A673 (cell line): ENCODE measurements at regions not wholly inside any gene's neighbourhood (a gene's known extent, or its start where the extent isn't known, plus 50 kb on each side); places are given as distances from the start of the nearest gene placed in this dataset.
A peak's percentile ranks its signal among the peaks of the same experiment; 100 is the strongest.

ENCODE experiments used
- BruUV-seq: library from RNA; stranded (reverse); fragments of 400-500 nt; replicated peaks from 2 replicates; lab custom pipeline; 2021; lab: Mats Ljungman, UMichigan
- CTCF ChIA-PET: fragments of 300-600 bp; sonication (Branson Sonifier 250); formaldehyde crosslinking; loops from one replicate; lab custom pipeline; 2022; ENCODE audit warnings: antibody characterized with exemption; lab: Charles Lee
- POLR2A ChIA-PET: fragments of 300-600 bp; sonication (Branson Sonifier 250); formaldehyde crosslinking; loops from one replicate; lab custom pipeline; 2022; ENCODE audit warnings: antibody characterized with exemption; ENCODE audit not compliant: low non-redundant PET; lab: Charles Lee
- DNase-seq: peaks from one replicate; pipeline ENCODE4 v3.0.0-alpha.2; 2015; ENCODE audit warnings: low spot score
- H3K27ac ChIP-seq: fragments of 200-600 bp; sonication (generic); 2 replicates; pipeline ENCODE4 v1.5.1; 2016; ENCODE audit warnings: mixed run types, low read depth, mild to moderate bottlenecking, mixed read lengths, antibody characterized with exemption, low read length; ENCODE audit not compliant: poor library complexity, severe bottlenecking
- H3K27me3 ChIP-seq: fragments of 200-600 bp; sonication (generic); replicated peaks from 2 replicates; pipeline ENCODE4 v1.6.1; 2017; ENCODE audit warnings: mixed run types, low read depth, mild to moderate bottlenecking, mixed read lengths, antibody characterized with exemption, low read length; ENCODE audit not compliant: insufficient read depth, poor library complexity
- H3K36me3 ChIP-seq: fragments of 200-600 bp; sonication (generic); 2 replicates; pipeline ENCODE4 v1.6.1; 2016; ENCODE audit warnings: mixed run types, mild to moderate bottlenecking, mixed read lengths, antibody characterized with exemption, low read length; ENCODE audit not compliant: insufficient read depth, poor library complexity, severe bottlenecking
- H3K4me1 ChIP-seq: fragments of 200-600 bp; sonication (generic); 2 replicates; pipeline ENCODE4 v1.6.1; 2017; ENCODE audit warnings: mixed run types, mild to moderate bottlenecking, mixed read lengths, antibody characterized with exemption, low read length; ENCODE audit not compliant: insufficient read depth, poor library complexity, severe bottlenecking
- H3K4me3 ChIP-seq: fragments of 200-600 bp; sonication (generic); 2 replicates; pipeline ENCODE4 v1.5.1; 2016; ENCODE audit warnings: low read depth, mixed run types, mild to moderate bottlenecking, mixed read lengths, low read length; ENCODE audit not compliant: poor library complexity, severe bottlenecking
- H3K9me3 ChIP-seq: fragments of 200-600 bp; sonication (generic); 2 replicates; pipeline ENCODE4 v1.6.1; 2016; ENCODE audit warnings: mixed run types, low read depth, mild to moderate bottlenecking, mixed read lengths, antibody characterized with exemption, low read length; ENCODE audit not compliant: poor library complexity, severe bottlenecking
- EZH2 ChIP-seq: fragments of 200-600 bp; sonication (generic); IDR thresholded peaks from 2 replicates; pipeline ENCODE4 v1.6.1; 2017; ENCODE audit warnings: borderline replicate concordance, low read depth, mild to moderate bottlenecking, mixed read lengths, antibody characterized with exemption, low read length; ENCODE audit not compliant: poor library complexity, severe bottlenecking
- intact Hi-C: fragments of 100-400 bp; cut with micrococcal nuclease; formaldehyde crosslinking; loops from one replicate; pipeline ENCODE4 v1.10.0; 2022; ENCODE audit not compliant: unreplicated experiment
- TF ChIP-seq, protein P1 (sequence below): fragments of 300-800, 200-600 bp; sonication (generic); conservative IDR thresholded peaks from 2 replicates; pipeline ENCODE4 v1.5.1; 2017; ENCODE audit warnings: low read depth, mild to moderate bottlenecking, antibody characterized with exemption, low read length, moderate library complexity, mixed read lengths

DNA sequence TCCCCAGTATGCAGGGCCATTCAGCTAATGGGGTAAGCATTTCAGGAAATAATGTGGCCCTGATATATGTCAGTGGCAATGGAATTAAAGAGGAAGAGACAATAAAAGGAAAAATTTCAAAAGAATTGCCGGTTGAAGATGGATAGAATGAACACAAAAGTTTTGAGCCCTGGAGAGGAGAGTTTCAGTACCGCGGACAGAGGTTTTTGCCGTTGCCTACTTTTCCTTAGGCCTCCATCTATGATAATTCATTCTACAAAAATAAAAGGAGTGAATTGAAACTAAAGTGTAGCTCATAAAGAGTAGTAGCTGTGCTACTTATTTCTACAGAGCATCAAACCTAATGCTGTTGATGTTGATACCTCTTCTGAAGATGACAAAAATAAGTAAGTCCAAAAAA lies 140.7 kb downstream of the RNASET2 start:
- no peaks in the 10 kb centered on the region for H3K36me3 ChIP-seq
- no peaks in the 10 kb centered on the region for H3K9me3 ChIP-seq
- ChIA-PET CTCF (no interaction called here), POLR2A (no interaction called here)
- H3K4me1 ChIP-seq, result no peaks in the 10 kb centered on the region
- BruUV-seq, result no TSS peak
- peaks cover 13% of the 10 kb centered on the region for H3K27me3 ChIP-seq
- no peak overlapping the region for H3K4me3 ChIP-seq
- TF ChIP-seq, protein P1, sequence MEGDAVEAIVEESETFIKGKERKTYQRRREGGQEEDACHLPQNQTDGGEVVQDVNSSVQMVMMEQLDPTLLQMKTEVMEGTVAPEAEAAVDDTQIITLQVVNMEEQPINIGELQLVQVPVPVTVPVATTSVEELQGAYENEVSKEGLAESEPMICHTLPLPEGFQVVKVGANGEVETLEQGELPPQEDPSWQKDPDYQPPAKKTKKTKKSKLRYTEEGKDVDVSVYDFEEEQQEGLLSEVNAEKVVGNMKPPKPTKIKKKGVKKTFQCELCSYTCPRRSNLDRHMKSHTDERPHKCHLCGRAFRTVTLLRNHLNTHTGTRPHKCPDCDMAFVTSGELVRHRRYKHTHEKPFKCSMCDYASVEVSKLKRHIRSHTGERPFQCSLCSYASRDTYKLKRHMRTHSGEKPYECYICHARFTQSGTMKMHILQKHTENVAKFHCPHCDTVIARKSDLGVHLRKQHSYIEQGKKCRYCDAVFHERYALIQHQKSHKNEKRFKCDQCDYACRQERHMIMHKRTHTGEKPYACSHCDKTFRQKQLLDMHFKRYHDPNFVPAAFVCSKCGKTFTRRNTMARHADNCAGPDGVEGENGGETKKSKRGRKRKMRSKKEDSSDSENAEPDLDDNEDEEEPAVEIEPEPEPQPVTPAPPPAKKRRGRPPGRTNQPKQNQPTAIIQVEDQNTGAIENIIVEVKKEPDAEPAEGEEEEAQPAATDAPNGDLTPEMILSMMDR, result no peak
- no peak for TF ChIP-seq EZH2
- intact Hi-C loops, result no loop called here
- no peak overlapping the region for H3K27ac ChIP-seq
- peak; percentile 24 for DNase-seq

DNA sequence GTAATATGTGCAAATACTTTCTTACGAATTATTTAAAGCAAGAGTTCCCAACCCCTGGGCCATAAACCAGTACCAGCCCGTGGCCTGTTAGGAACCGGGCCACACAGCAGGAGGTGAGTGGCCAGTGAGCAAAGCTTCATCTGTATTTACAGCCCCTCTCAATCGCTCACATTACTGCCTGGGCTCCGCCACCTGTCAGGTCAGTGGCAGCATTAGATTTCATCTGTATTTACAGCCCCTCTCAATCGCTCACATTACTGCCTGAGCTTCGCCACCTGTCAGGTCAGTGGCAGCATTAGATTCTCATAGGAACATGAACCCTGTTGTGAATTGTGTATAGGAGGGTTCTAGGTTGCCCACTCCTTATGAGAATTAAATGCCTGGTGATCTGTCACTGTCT lies 142.0 kb downstream of the RNASET2 start:
- DNase-seq, result no peak
- Histone ChIP-seq H3K27ac (no peak overlapping the region), H3K27me3 (peaks cover 13% of the 10 kb centered on the region), H3K36me3 (no peaks in the 10 kb centered on the region), H3K9me3 (no peaks in the 10 kb centered on the region), H3K4me3 (no peak overlapping the region), H3K4me1 (no peaks in the 10 kb centered on the region)
- intact Hi-C loops, result no loop called here
- BruUV-seq, result no TSS peak
- no peak for TF ChIP-seq EZH2
- TF ChIP-seq, protein P1, result no peak
- POLR2A ChIA-PET, result no interaction called here
- CTCF ChIA-PET, result no interaction called here

DNA sequence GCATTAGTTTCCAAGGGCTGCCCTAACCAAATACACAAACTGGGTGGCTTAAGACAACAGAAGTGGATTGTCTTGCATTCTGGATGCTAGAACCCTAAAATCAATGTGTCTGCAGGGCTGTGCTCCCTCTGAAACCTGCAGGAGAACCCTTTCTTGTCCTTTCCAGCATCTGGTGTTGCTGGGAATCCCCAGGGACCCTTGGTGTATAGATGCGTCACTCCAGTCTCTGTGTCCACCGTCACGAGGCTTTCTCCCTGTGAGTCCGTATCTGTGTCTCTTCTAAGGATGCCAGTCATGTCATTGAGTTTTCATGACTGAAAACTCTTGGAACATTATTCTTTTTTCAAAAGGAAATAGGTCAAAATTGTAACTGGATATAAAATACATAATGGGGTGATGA lies 142.9 kb downstream of the RNASET2 start:
- intact Hi-C loops, result no loop called here

More for the DNA sequence above, 142.9 kb downstream of the RNASET2 start:
- POLR2A ChIA-PET, result no interaction called here
- no peaks in the 10 kb centered on the region for H3K36me3 ChIP-seq
- H3K4me3 ChIP-seq, result no peak overlapping the region
- TF ChIP-seq, protein P1, result no peak
- TF ChIP-seq EZH2, result no peak
- H3K4me1 ChIP-seq, result no peaks in the 10 kb centered on the region
- H3K9me3 ChIP-seq, result no peaks in the 10 kb centered on the region
- CTCF ChIA-PET, result no interaction called here
- peaks cover 6% of the 10 kb centered on the region for H3K27me3 ChIP-seq
- H3K27ac ChIP-seq, result no peak overlapping the region
- no peak for DNase-seq
- no TSS peak for BruUV-seq
